ENCODE measurements at regions not wholly inside any gene's neighbourhood (a gene's known extent, or its start where the extent isn't known, plus 50 kb on each side); places are given as distances from the start of the nearest gene placed in this dataset.

- Histone ChIP-seq H3K4me1 (no peaks in the 10 kb centered on the region), H3K27ac (no peak overlapping the region), H3K36me3 (no peaks in the 10 kb centered on the region), H3K27me3 (no peaks in the 10 kb centered on the region), H3K4me3 (no peak overlapping the region), H3K9me3 (no peaks in the 10 kb centered on the region)
- no peak for TF ChIP-seq CTCF (IDR thresholded peaks at IDR 0.05)
- no peak for DNase-seq (ENCODE audit: low spot score in 2 of 2)
- intact Hi-C loops (cut with DNase I), result no loop called here
Observed at GRCh38 chr2:57868619-57869139, 177.9 kb upstream of the VRK2 start.

- DNase-seq (ENCODE audit: low spot score in 2 of 2), result no peak
- TF ChIP-seq CTCF (IDR thresholded peaks at IDR 0.05), result no peak
- intact Hi-C loops (cut with DNase I), result no loop called here
- Histone ChIP-seq H3K9me3 (no peaks in the 10 kb centered on the region), H3K36me3 (no peaks in the 10 kb centered on the region), H3K4me1 (no peaks in the 10 kb centered on the region), H3K27me3 (no peaks in the 10 kb centered on the region), H3K27ac (no peak overlapping the region), H3K4me3 (no peak overlapping the region)
Observed at GRCh38 chr2:57869758-57870344, 176.8 kb upstream of the VRK2 start.

GRCh38 chr2:57876313-57876712 is 170.3 kb upstream of the VRK2 start:
- Histone ChIP-seq H3K4me3 (no peak overlapping the region), H3K27me3 (no peaks in the 10 kb centered on the region), H3K36me3 (no peaks in the 10 kb centered on the region), H3K9me3 (no peaks in the 10 kb centered on the region), H3K27ac (no peak overlapping the region), H3K4me1 (no peaks in the 10 kb centered on the region)
- intact Hi-C loops (cut with DNase I), result no loop called here
- no peak for TF ChIP-seq CTCF (IDR thresholded peaks at IDR 0.05)
- DNase-seq (ENCODE audit: low spot score in 2 of 2), result no peak

- intact Hi-C loops (cut with DNase I), result no loop called here
- no peak for TF ChIP-seq CTCF (IDR thresholded peaks at IDR 0.05)
- Histone ChIP-seq H3K36me3 (no peaks in the 10 kb centered on the region), H3K4me3 (no peak overlapping the region), H3K4me1 (no peaks in the 10 kb centered on the region), H3K27ac (no peak overlapping the region), H3K9me3 (no peaks in the 10 kb centered on the region), H3K27me3 (no peaks in the 10 kb centered on the region)
- no peak for DNase-seq (ENCODE audit: low spot score in 2 of 2)
Observed at GRCh38 chr2:57877811-57878170, 168.8 kb upstream of the VRK2 start.

- intact Hi-C loops (cut with DNase I), result no loop called here
- H3K36me3 ChIP-seq, result no peaks in the 10 kb centered on the region
- H3K4me1 ChIP-seq, result no peaks in the 10 kb centered on the region
- TF ChIP-seq CTCF (IDR thresholded peaks at IDR 0.05), result no peak
- H3K27ac ChIP-seq, result no peak overlapping the region
- no peak for DNase-seq (ENCODE audit: low spot score in 2 of 2)
- H3K4me3 ChIP-seq, result no peak overlapping the region
- H3K9me3 ChIP-seq, result no peaks in the 10 kb centered on the region
- H3K27me3 ChIP-seq, result no peaks in the 10 kb centered on the region
Observed at GRCh38 chr2:57878171-57878865, 168.3 kb upstream of the VRK2 start.
